ENCODE measurements at regions not wholly inside any gene's neighbourhood (a gene's known extent, or its start where the extent isn't known, plus 50 kb on each side); places are given as distances from the start of the nearest gene placed in this dataset.

DNA sequence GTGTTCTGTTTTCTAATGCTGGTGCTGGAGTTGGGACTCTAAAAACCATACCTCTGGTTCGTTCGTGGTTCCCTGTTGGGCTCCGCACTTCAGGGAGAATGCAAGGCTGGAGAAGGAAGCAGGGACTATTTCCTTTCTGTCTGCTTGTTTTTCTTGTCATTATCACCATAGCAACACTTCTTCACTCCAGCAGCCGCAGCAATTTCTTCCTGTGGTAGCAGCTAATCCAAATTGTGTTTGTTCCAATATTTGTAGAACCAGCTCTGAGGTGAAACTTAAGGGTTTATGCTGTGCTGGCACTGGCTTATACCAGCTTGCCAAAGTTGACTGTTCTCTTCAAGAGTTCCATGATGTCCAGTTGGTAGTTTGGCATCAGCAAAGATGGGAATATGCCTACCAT is 301.4 kb upstream of the SYT4 start:
- 42% methylated on average over 4 of the region's 4 CpGs for WGBS (ENCODE audit: insufficient coverage)
- Mint-ChIP-seq H3K27ac (no peak overlapping the region), H3K27me3 (ENCODE audit: low read depth in 2 of 2) (peaks cover 4 to 12% of the 10 kb centered on the region in 2 donors), H3K4me1 (no peaks in the 10 kb centered on the region), H3K36me3 (no peaks in the 10 kb centered on the region), H3K9me3 (no peaks in the 10 kb centered on the region), H3K4me3 (no peak overlapping the region)
- no peak for DNase-seq
- no peaks in the 10 kb centered on the region for H3K36me3 ChIP-seq (ENCODE audit: control insufficient read depth, insufficient read depth, low read length)
- H3K27me3 ChIP-seq (ENCODE audit: control insufficient read depth, insufficient read depth, low read length) = no peaks in the 10 kb centered on the region
- ATAC-seq = no peak
- H3K27ac ChIP-seq (ENCODE audit: low read length) = no peak overlapping the region
- no peak overlapping the region for H3K4me3 ChIP-seq (ENCODE audit: low read length)
- H3K9me3 ChIP-seq (ENCODE audit: control insufficient read depth, insufficient read depth, low read length) = no peaks in the 10 kb centered on the region
- no peaks in the 10 kb centered on the region for H3K4me1 ChIP-seq (ENCODE audit: control insufficient read depth, insufficient read depth, low read length)
- intact Hi-C loops (cut with micrococcal nuclease) = no loop called here
- TF ChIP-seq, protein P1, sequence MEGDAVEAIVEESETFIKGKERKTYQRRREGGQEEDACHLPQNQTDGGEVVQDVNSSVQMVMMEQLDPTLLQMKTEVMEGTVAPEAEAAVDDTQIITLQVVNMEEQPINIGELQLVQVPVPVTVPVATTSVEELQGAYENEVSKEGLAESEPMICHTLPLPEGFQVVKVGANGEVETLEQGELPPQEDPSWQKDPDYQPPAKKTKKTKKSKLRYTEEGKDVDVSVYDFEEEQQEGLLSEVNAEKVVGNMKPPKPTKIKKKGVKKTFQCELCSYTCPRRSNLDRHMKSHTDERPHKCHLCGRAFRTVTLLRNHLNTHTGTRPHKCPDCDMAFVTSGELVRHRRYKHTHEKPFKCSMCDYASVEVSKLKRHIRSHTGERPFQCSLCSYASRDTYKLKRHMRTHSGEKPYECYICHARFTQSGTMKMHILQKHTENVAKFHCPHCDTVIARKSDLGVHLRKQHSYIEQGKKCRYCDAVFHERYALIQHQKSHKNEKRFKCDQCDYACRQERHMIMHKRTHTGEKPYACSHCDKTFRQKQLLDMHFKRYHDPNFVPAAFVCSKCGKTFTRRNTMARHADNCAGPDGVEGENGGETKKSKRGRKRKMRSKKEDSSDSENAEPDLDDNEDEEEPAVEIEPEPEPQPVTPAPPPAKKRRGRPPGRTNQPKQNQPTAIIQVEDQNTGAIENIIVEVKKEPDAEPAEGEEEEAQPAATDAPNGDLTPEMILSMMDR (IDR thresholded peaks at IDR 0.05) = no peak

DNA sequence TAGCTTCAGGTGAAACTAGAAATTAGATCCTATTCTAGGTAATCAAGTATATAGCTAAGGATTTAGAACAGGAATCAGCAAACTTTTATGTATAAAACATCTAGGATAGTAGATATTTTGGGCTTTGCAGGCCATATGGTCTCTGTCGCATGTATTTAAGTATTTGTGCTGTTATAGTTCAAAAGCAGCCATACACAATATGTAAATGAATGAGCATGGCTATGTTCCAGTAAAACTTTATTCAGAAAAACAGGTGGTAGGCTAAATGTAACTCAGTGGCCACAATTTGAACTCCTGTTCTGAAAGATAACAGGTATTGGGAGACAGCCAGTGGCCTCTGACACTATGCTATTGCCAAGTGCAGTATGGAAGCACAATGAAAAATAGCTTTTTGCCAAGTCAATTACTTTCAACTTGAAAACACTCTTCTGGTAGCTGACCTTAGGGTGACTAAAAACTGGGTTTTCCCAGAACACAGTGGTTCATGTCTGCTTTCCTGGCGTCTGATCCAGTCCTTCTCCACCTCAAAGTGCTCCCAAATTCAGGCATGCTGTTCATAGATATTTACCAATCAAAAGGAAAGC is 304.7 kb upstream of the SYT4 start:
- Histone ChIP-seq H3K36me3 (ENCODE audit: control insufficient read depth, insufficient read depth, low read length) (no peaks in the 10 kb centered on the region), H3K27me3 (ENCODE audit: control insufficient read depth, insufficient read depth, low read length) (no peaks in the 10 kb centered on the region), H3K4me1 (ENCODE audit: control insufficient read depth, insufficient read depth, low read length) (no peaks in the 10 kb centered on the region), H3K9me3 (ENCODE audit: control insufficient read depth, insufficient read depth, low read length) (no peaks in the 10 kb centered on the region), H3K4me3 (ENCODE audit: low read length) (no peak overlapping the region), H3K27ac (ENCODE audit: low read length) (no peak overlapping the region)
- Mint-ChIP-seq H3K4me1 (no peaks in the 10 kb centered on the region), H3K27ac (no peak overlapping the region), H3K27me3 (ENCODE audit: low read depth in 2 of 2) (peaks cover 4 to 12% of the 10 kb centered on the region in 2 donors), H3K9me3 (no peaks in the 10 kb centered on the region), H3K4me3 (no peak overlapping the region), H3K36me3 (no peaks in the 10 kb centered on the region)
- TF ChIP-seq, protein P1 (IDR thresholded peaks at IDR 0.05) = no peak
- DNase-seq (no peak), ATAC-seq (no peak)
- intact Hi-C loops (cut with micrococcal nuclease) = no loop called here
- WGBS (ENCODE audit: insufficient coverage) = 63% methylated on average over 2 of the region's 2 CpGs

DNA sequence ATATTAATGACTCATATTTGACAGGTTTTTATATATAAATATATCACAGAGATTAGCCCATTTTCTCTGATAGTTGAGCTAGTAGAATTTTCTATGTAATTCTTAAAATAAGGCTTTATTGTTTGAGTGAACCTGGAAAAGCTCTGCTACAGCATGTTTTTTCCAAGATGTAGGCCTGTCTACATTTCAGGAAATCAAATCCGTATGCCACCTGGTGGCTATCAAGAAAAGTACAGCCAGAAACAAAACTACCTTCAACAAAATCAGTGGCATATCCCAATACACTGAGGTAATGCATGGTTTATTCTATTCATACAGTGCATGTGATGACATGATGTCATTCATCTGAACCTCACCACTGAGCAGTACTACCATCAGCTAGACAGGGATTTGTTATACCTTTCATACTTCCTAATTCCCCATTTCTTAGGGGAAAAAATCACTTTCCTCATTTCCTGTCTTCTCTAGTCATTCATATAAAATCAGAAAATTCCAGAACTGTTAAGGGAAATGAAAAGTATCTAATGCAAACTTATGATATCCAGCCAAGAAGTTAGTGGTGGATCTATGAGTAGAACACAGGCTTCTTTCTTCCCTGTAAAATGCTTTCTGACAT is 310.4 kb upstream of the SYT4 start:
- Histone ChIP-seq H3K9me3 (ENCODE audit: control insufficient read depth, insufficient read depth, low read length) (no peaks in the 10 kb centered on the region), H3K4me3 (ENCODE audit: low read length) (no peak overlapping the region), H3K27me3 (ENCODE audit: control insufficient read depth, insufficient read depth, low read length) (no peaks in the 10 kb centered on the region), H3K4me1 (ENCODE audit: control insufficient read depth, insufficient read depth, low read length) (no peaks in the 10 kb centered on the region), H3K36me3 (ENCODE audit: control insufficient read depth, insufficient read depth, low read length) (no peaks in the 10 kb centered on the region), H3K27ac (ENCODE audit: low read length) (no peak overlapping the region)
- TF ChIP-seq, protein P1 (IDR thresholded peaks at IDR 0.05) = peak; percentile 67
- H3K4me1 Mint-ChIP-seq = no peaks in the 10 kb centered on the region
- H3K4me3 Mint-ChIP-seq = no peak overlapping the region
- H3K9me3 Mint-ChIP-seq = no peaks in the 10 kb centered on the region
- intact Hi-C loops (cut with micrococcal nuclease) = loop anchor here (1.0 to 2.0 kb wide), 2 partner anchors 1473 to 1535 kb away; no protein-coding TSS in a partner anchor
- WGBS (ENCODE audit: insufficient coverage) = 0% methylated on average over 1 of the region's 1 CpG
- DNase-seq (peak in 1 of 2 donors; percentile 23), ATAC-seq (no peak)
- H3K27ac Mint-ChIP-seq = no peak overlapping the region
- no peaks in the 10 kb centered on the region for H3K27me3 Mint-ChIP-seq (ENCODE audit: low read depth in 2 of 2)
- H3K36me3 Mint-ChIP-seq = no peaks in the 10 kb centered on the region

GRCh38 chr18:43588838-43589237 is 311.5 kb upstream of the SYT4 start:
- 85% methylated on average over 3 of the region's 3 CpGs for WGBS (ENCODE audit: insufficient coverage)
- Mint-ChIP-seq H3K27me3 (ENCODE audit: low read depth in 2 of 2) (no peaks in the 10 kb centered on the region), H3K4me1 (no peaks in the 10 kb centered on the region), H3K36me3 (no peaks in the 10 kb centered on the region), H3K9me3 (no peaks in the 10 kb centered on the region), H3K4me3 (no peak overlapping the region), H3K27ac (no peak overlapping the region)
- no peaks in the 10 kb centered on the region for H3K9me3 ChIP-seq (ENCODE audit: control insufficient read depth, insufficient read depth, low read length)
- H3K4me1 ChIP-seq (ENCODE audit: control insufficient read depth, insufficient read depth, low read length) = no peaks in the 10 kb centered on the region
- no peak for DNase-seq
- TF ChIP-seq, protein P1 (IDR thresholded peaks at IDR 0.05) = no peak
- no peak overlapping the region for H3K27ac ChIP-seq (ENCODE audit: low read length)
- no peaks in the 10 kb centered on the region for H3K36me3 ChIP-seq (ENCODE audit: control insufficient read depth, insufficient read depth, low read length)
- H3K4me3 ChIP-seq (ENCODE audit: low read length) = no peak overlapping the region
- no peak for ATAC-seq
- intact Hi-C loops (cut with micrococcal nuclease) = no loop called here
- H3K27me3 ChIP-seq (ENCODE audit: control insufficient read depth, insufficient read depth, low read length) = no peaks in the 10 kb centered on the region

All from natural killer cell (primary cell).